Activated T-cell treated with anti-CD3 and anti-CD28 coated beads, Interleukin-2, amount 50 U/mL, for 1 hour (primary cell): ENCODE measurements at regions not wholly inside any gene's neighbourhood (a gene's known extent, or its start where the extent isn't known, plus 50 kb on each side); places are given as distances from the start of the nearest gene placed in this dataset.

Experiments used
- DNase-seq: peaks from one replicate; pipeline ENCODE4 v3.0.0-alpha.2; 2020

GRCh38 chr5:67281874-67282273, 85.3 kb upstream of the CD180 start:
- no peak for DNase-seq

- no peak for DNase-seq
Measured at GRCh38 chr5:67273689-67274356, 77.2 kb upstream of the CD180 start.

DNA sequence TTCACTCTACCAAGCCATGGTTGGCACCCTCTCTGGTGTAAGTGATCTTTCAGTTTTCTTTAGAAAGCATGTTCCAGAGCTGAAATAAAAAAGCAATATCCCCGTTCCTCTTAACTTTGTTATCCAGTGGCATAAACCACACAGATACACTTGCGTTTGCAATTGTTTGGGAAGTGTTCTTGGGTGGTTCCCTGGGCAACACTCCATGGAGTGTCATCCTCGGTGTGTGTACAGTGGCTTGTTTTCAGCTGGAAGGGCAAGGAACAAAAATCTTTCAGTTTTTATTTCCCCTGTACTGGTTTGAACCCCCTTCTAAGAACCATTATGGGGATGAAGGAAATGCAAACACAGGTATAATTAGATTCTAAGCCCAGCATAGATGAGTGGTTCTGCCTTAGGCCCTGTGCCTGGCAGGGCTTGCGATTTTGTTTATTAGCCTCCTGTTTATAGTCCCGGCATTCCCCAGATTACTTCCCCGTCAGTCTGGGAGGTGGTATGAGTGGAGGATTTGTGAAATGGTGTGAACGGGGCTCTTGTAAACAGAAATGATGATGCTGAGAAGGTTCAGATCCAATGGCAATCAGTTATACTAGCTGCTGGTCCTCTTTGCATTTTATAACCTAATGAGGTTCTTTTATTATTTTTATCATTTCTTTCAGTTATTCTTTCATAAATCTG, 76.0 kb upstream of the CD180 start:
- no peak for DNase-seq

DNA sequence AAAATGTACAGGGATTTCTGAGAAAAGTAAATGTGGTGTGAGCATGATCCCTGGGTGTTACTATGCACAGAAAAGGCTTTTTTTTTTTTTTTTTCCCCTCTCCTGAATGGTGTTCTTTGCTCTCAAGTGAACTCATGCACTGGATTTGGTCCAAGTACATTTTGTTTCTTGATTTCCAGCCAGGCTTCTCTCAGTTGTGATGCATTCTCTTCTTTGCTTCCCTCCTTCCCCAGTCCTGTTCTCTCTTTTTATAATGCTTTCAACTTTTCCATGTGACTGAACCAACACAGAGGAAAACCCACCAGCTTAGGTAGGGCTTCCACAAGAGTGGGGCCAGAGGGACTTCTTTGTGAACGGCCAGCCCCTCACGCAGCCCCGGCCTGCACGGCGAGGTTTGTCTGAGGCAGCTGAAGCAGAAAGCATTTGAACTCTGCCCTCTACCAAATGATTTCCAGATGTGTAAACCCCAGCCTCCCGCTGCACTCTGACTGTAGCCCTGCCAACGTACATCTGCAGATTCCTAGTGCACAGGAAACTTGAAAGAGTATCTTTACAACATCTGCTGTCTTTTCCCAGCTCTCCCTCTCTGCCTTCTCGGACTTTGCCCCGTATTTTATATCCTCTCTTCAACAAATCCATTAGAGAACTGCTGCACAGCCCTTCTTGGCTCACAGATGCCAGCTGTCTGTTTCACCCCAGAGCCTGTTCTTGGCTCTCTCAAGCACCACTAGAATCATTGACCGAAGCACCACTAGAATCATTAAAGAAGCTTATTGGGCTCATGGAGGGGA, 71.8 kb upstream of the CD180 start:
- no peak for DNase-seq

DNA sequence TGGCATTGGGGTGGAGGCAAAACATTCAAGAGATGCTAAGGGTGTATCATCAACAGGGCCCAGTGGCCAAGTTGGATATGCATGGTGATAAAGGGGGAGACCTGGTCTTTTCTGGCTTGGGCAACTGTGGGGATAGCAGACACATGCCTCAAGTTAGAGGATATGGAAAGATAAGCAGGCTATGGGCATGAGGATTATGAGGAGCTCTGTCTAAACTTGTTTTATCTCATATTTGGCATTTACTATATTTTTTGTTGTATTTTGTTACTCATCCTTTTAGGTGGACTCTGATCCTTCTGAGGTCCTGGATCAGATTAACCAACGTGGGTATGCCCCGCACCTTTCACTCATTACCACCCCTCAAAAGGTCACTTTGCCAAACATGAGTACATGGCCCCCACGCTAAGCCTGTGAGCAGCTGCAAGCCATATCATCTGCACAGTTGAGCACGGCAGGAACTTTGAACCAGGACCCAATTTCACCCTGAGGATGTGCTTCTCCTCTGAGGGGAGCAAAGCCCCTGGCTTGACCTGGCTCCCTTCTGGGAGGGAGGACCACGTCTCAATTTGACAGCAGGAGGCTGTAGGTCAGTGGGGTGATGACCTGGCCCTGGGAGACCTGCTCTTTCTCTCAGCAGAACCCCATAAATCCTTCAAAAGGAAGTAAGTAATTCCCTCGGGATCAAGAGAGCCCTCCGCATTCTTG, 71.1 kb upstream of the CD180 start:
- DNase-seq = no peak

DNA sequence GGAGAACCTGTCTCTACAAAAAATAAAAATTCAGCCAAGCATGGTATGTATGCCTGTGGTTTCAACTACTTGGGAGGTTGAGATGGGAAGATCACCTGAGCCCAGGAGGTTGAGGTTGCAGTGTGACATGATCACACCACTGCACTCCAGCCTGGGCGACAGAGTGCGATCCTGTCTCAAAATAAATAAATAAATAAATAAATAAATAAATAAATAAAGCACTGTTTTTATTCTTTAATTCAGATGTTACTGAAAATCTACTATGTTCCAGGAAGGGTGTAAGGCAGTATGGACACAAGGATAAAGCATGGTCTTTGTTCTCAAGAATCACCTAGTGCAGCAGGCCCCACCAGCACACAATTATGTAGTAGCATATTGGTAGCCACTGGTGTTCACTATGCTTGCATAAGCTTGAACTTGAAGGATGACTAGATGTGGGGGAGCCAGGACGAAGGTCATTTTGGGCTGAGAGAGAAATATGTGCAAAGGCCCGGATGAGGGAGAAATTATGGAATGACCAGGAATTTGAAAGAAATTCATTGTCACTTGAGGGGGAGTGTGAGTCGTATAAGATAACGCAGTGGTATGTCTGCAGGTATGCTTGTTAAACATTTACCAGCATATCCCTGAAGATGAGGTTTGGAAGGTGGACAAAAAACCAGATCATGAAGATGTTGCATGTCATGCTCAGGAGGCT, 70.2 kb upstream of the CD180 start:
- no peak for DNase-seq

DNA sequence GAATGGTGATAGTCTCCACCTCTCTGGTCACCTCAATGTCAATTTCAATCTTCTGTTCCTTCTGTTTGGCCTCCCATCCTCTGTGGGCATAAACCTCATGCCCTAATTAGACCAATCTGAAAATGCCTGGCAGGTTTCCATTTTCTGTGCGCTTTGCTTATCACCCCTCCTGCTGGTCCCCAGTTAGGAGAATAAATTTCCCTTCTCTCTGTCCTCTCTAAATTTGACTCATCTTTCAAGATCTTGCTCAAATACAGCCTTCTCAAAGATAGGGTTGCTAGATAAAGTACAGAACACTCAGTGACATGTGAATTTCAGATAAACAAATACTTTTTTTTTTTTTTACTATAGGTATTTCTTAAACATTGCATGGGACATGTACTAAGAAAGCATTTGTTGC, 69.4 kb upstream of the CD180 start:
- DNase-seq = no peak

DNA sequence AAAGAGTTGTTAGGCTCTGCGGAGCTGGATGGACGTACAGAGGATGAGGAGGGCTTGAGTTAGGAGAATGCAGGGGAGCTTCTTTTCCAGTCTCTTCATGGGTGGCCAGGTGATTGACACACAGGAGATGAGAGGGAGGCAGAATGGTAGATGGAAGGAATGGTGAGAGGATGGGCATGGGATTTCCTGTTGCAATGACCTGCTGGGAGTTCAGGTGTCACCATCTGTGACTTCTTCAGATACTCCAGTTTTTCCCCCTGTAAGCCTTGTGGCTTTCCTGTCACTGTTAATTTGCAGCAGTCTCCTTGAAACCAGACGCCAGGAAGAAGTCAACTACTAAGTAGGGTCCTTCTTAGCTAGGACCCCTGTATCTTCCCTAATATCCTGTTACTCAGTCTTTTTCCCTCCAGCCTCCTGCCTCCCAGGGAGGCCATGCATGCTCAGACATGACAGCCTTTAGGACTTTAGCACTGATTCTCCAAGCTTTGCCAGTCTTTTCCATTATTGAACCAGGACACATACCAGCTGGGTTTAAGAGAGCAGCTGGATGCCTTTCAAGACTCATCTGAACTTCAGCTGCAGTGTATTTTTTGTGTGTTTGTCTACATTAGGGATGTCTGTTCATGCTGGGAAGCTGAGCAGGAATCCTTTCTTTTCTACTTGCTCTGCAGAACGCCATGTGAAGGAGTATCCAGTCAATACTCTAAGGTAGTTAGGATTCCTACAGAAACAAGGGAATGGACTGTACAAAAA, 67.2 kb upstream of the CD180 start:
- DNase-seq = no peak

DNA sequence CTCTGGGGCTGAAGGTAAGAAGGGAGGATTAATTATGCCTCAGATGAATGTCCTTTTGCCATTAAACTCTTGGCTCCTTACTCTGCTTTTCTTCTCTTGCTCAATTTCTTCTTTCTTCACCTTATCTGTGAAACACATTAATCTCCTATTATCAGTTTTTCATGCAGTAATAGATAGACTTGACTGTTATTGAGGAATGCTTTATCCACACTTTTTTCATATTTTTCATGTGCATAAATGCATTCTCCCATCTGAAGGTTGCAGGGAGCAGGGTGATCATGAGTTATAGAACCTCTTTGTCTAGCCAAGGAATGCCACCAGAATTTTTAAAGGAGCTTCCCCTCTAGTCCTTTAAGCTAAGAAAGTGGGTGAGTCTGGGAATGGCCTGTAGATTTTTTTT, 66.4 kb upstream of the CD180 start:
- DNase-seq = no peak

- no peak for DNase-seq
Measured at GRCh38 chr5:67262206-67262605, 65.6 kb upstream of the CD180 start.

DNA sequence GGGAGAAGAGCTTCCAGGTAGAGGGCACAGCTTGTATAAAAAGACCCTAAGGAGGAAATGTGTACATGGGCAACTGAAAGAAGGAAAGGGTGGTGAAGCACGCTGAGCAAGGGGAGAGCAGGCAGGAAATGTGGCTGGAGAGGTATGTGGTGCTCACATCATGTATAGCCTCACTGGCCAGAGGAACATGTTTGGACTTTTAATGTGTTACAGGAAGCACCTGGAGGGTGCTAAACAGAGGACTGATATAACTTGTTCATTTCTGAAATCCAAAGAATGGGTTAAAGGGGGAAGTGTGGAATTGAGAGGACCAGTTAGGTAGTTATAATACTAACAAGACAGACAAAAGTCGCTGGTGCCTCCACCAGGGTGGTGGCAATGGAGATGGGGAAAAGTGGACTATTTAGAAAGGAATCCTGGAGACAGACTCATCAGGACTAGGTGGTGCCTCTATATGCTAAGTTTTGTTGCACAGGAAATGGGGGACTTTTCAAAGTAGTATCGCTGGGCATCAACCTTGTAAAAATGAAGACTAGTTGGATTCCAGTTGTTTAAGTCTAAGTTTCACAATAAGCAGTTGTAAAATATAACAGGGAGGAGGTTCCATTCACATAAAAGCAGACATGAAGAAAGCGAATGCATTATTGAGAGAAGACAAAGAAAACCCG, 63.1 kb upstream of the CD180 start:
- no peak for DNase-seq

DNA sequence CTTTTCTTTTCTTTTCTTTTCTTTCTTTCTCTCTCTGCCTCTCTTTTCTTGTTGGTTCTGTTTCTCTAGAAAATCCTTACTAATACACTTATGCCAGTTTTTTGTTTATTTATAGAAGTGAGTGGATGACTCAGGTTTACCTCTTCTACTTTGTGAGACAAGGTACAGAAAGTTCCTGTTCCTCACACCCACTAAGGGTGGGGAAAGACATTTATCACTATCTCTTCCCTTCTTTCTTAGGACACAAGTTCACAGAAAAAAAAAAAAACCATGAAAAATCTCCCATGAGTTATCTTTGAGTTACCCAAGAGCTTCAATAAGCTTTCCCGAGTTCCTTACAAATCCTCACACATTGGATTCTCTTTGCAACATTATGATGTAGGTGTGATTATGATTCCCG, 60.9 kb upstream of the CD180 start:
- no peak for DNase-seq

DNA sequence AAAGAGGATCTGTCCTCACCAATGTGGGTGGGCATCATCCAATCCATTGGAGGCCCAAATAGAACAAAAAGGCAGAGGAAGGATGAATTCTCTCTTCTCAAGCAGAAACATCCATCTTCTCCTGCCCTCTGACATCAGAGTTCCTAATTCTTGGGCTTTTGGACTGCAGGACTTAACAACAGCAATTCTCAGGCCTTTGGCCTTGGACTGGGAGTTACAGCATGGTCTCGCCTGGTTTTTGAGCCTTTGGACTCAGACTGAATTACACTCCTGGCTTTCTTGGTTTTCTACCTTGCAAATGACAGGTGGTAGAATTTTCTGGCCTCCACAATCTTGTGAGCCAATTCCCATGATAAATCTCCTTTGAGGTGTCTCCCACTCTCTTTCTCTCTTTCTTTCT, 60.5 kb upstream of the CD180 start:
- no peak for DNase-seq

- DNase-seq = no peak
Measured at GRCh38 chr5:67255881-67256280, 59.3 kb upstream of the CD180 start.

DNA sequence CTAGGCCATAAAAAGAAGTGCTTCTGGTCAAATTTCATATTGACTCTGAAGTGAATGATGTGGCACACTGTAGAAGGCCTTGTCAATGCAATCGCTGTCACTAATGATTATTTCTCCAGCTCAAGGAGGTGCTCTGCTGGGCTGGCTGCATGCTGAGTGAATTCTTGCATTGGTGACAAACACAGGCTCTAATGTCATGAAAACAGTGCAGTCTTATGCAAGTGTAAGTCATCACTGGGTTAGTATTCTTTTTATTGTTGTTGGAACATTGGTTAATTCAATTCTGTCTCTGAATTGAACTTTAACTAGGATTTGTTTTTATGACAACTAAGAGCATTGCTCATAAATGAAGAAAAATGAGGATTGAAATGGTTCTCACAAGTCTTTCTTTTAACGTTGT, 57.3 kb upstream of the CD180 start:
- DNase-seq = no peak

DNA sequence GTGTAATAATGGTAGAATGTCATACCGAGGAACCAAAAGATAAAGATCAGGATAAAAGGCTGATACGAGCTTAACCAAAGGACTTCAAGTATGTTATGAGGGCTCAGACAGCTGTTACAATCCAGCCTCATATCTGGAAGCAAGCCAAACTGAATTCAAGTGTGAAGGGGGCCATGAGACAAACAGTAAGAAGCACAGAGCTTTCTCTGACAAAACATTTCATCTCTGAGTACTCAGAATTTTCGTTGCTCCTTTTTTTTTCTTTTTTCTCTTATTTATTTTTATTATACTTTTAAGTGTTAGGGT, 52.9 kb upstream of the CD180 start:
- DNase-seq = no peak

DNA sequence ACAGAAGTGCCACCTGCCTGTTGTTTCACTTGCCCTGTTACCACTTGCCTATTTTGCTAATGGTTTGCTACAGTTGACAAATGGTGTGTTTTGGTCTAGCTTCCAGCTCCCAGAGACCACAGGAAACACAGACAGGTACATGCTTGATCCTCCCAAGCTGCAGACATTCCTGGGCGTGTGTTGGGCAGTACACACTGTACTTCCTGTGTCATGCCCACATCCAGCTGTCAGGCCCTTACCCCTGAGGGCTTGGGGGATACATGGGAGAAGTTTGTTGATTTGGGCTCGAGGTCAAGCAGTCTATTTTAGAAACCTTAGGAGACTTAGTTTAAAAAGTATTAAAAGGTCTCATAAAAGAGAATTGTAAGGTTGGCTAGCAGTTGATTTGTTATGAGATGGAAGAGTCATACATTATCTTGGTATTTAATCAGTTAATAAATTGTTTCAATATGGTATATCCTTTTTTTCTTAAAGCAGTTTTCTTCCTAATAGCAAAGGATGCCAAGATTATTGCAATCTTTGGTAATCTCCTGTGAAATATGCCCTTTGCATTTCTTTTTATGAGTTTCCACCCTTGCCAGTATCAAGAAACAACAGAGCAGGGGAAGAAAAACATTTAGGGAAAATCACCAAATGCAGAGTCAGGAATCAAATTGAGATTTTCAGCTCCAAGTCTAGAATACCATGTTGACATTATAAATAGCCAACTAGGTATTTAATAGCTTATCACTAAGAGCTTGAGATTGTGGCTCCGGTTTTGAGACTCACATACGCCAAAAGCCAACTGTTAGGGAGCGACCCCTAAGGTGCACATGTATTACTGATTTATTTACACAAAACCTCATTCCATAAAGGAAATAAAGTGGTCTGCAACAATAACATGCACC, 52.3 kb upstream of the CD180 start:
- DNase-seq = no peak

- no peak for DNase-seq
Measured at GRCh38 chr5:67246546-67247268, 50.1 kb upstream of the CD180 start.
